ENCODE measurements at regions not wholly inside any gene's neighbourhood (a gene's known extent, or its start where the extent isn't known, plus 50 kb on each side); places are given as distances from the start of the nearest gene placed in this dataset.
"Not testable (repeated sequence)": the region's sequence is repeated elsewhere in the genome, so short reads cannot be mapped to it uniquely, and the experiment has no call there.

DNA sequence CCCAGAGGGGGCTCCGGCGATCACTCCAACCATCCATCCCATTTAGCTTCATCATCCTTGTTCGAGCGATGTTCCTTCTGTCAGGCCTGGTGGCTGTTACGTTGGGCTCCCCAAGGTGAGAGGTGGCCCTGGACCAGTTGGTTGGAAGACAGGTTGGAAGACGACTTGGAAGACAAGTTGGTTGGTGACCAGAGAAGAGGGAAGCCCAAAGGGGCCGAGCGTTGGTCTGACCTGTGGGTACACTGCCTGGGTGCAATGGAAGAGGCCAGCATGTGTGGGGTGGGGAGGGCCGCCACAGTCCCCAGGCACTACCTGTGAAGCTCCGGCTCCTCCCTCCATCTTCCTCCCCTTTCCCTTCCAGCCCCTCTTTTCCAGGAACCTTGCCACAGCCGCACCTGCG is 60.9 kb downstream of the GOLGA8B start:
- TF ChIP-seq ZNF274 (IDR thresholded peaks at IDR 0.05; ENCODE audit: low read depth, low read length); YY1 (IDR thresholded peaks at IDR 0.05; ENCODE audit: insufficient read depth, insufficient read length): not testable (repeated sequence)

Measured in NT2/D1 (cell line).